Calu3 (cell line): ENCODE measurements at regions not wholly inside any gene's neighbourhood (a gene's known extent, or its start where the extent isn't known, plus 50 kb on each side); places are given as distances from the start of the nearest gene placed in this dataset.

ENCODE experiments used
- BruUV-seq: library from RNA; stranded (reverse); fragments of 400-500 nt; replicated peaks from 2 replicates; lab custom pipeline; 2021; lab: Mats Ljungman, UMichigan
- CTCF ChIA-PET: fragments of 300-600 bp; sonication (Branson Sonifier 250); formaldehyde crosslinking; loops from one replicate; lab custom pipeline; 2022; ENCODE audit warnings: antibody characterized with exemption; lab: Charles Lee
- DNase-seq: peaks from one replicate; pipeline ENCODE4 v3.0.0; 2022
- H3K27ac Mint-ChIP-seq: one replicate; pipeline ENCODE4 v1.8.0; 2022; ENCODE audit warnings: mixed read lengths; ENCODE audit not compliant: unreplicated experiment
- H3K27me3 Mint-ChIP-seq: one replicate; pipeline ENCODE4 v1.8.0; 2022; ENCODE audit warnings: mixed read lengths; ENCODE audit not compliant: unreplicated experiment
- H3K36me3 Mint-ChIP-seq: one replicate; pipeline ENCODE4 v1.8.0; 2022; ENCODE audit warnings: mild to moderate bottlenecking, moderate library complexity, mixed read lengths; ENCODE audit not compliant: insufficient read depth, unreplicated experiment
- H3K4me1 Mint-ChIP-seq: one replicate; pipeline ENCODE4 v1.8.0; 2022; ENCODE audit warnings: mild to moderate bottlenecking, low read depth, mixed read lengths; ENCODE audit not compliant: unreplicated experiment
- H3K4me3 Mint-ChIP-seq: one replicate; pipeline ENCODE4 v1.8.0; 2022; ENCODE audit warnings: mild to moderate bottlenecking, low read depth, moderate library complexity, mixed read lengths; ENCODE audit not compliant: unreplicated experiment
- H3K9me3 Mint-ChIP-seq: one replicate; pipeline ENCODE4 v1.8.0; 2022; ENCODE audit warnings: low read depth, mixed read lengths; ENCODE audit not compliant: unreplicated experiment
- intact Hi-C: fragments of 100-400 bp; cut with micrococcal nuclease; formaldehyde crosslinking; loops from one replicate; pipeline ENCODE4 v1.10.0; 2022; ENCODE audit not compliant: unreplicated experiment
- TF ChIP-seq, protein P1 (sequence below): fragments of 200-600 bp; IDR thresholded peaks from one replicate; pipeline ENCODE4 v1.8.0; 2022; ENCODE audit warnings: antibody characterized with exemption; ENCODE audit not compliant: unreplicated experiment

DNA sequence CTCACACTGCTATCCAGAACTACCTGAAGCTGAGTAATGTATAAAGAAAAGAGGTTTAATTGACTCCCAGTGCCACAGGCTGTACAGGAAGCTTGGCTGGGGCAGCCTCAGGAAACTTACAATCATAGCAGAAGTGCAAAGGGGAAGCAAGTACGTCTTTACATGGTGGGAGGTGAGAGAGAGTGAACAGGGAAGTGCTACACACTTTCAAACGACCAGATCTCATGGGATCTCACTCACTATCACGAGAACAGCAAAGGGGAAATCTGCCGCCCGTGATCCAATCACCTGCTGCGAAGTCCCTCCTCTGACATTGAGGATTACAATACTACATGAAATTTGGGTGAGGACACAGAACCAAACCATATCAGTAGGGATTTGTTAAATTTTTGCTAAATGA is 150.4 kb upstream of the NXPH2 start:
- DNase-seq, result no peak
- no peaks in the 10 kb centered on the region for H3K27me3 Mint-ChIP-seq
- H3K4me1 Mint-ChIP-seq, result no peaks in the 10 kb centered on the region
- BruUV-seq, result no TSS peak
- no peak overlapping the region for H3K4me3 Mint-ChIP-seq
- intact Hi-C loops, result loop anchor here (10.0 kb wide), 1 partner anchor 214 kb away; no protein-coding TSS in a partner anchor
- no peak overlapping the region for H3K27ac Mint-ChIP-seq
- TF ChIP-seq, protein P1, sequence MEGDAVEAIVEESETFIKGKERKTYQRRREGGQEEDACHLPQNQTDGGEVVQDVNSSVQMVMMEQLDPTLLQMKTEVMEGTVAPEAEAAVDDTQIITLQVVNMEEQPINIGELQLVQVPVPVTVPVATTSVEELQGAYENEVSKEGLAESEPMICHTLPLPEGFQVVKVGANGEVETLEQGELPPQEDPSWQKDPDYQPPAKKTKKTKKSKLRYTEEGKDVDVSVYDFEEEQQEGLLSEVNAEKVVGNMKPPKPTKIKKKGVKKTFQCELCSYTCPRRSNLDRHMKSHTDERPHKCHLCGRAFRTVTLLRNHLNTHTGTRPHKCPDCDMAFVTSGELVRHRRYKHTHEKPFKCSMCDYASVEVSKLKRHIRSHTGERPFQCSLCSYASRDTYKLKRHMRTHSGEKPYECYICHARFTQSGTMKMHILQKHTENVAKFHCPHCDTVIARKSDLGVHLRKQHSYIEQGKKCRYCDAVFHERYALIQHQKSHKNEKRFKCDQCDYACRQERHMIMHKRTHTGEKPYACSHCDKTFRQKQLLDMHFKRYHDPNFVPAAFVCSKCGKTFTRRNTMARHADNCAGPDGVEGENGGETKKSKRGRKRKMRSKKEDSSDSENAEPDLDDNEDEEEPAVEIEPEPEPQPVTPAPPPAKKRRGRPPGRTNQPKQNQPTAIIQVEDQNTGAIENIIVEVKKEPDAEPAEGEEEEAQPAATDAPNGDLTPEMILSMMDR, result no peak
- CTCF ChIA-PET, result no interaction called here
- H3K36me3 Mint-ChIP-seq, result no peaks in the 10 kb centered on the region
- H3K9me3 Mint-ChIP-seq, result peaks cover 7% of the 10 kb centered on the region

DNA sequence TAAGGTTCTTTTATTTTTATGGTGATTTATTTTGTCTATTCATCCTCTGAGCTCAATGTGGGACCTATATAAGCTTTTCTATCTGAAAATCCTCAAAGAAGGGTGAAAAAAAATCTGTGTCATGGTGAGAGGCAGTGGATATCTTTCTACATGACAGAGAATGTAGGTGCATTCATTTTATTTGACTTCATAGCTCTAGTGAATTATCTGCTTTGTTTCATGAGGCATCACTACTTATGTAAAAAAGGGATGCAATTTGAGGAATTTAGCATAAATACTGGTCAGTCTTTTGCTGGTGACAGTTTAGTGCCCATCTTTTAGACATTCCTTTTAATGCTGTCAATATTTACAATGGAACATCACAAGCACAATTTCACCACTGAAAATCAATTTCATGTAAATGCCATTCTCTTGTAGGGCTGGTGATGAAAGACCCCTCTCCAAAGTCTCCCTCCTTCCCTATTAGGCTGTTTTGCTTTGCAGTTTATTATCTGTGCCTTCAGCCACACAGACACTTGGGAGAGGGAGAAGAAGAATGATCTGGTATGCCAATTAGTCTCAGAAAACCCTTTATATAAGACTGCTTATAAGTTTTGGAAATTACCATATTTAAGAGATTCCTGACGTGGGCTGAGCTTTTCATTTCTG is 148.3 kb upstream of the NXPH2 start:
- CTCF ChIA-PET, result no interaction called here
- no TSS peak for BruUV-seq
- H3K4me1 Mint-ChIP-seq, result no peaks in the 10 kb centered on the region
- no peaks in the 10 kb centered on the region for H3K27me3 Mint-ChIP-seq
- no peak for DNase-seq
- H3K36me3 Mint-ChIP-seq, result no peaks in the 10 kb centered on the region
- H3K27ac Mint-ChIP-seq, result no peak overlapping the region
- TF ChIP-seq, protein P1, result no peak
- peaks cover 7% of the 10 kb centered on the region for H3K9me3 Mint-ChIP-seq
- H3K4me3 Mint-ChIP-seq, result no peak overlapping the region
- intact Hi-C loops, result loop anchor here (10.0 kb wide), 1 partner anchor 876 kb away; no protein-coding TSS in a partner anchor

DNA sequence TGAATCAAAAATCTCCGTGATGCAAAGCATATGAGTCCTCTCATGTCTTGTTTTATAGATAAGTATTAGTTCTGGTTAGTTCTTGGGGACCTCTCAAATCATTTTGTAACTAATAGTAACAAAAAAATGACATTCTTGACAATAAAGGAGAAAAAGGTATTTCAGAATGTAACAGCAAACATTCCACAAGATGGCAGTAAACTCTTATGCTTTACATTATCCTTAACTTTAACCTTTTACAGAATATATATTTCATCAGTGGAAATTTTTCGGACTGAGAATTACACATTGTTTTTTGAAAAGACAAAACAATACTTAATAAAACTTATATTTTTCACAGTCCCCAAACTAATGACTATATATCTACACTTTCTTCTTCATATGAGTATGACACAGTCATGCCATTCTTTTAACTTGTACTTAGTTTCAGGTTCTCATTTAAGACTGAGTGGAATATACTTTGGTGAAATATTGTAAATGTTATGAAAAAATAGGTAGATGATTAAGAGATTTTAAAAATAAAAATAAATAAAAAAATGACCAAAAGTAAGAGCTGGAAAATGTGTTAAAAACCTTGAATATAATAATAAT is 142.9 kb upstream of the NXPH2 start:
- Mint-ChIP-seq H3K9me3 (no peaks in the 10 kb centered on the region), H3K4me3 (no peak overlapping the region), H3K27ac (no peak overlapping the region), H3K36me3 (no peaks in the 10 kb centered on the region), H3K4me1 (peaks cover 7% of the 10 kb centered on the region), H3K27me3 (no peaks in the 10 kb centered on the region)
- no peak for DNase-seq
- intact Hi-C loops, result loop anchor here (1.0 to 10.0 kb wide), 2 partner anchors 109 to 882 kb away; no protein-coding TSS in a partner anchor
- BruUV-seq, result no TSS peak
- TF ChIP-seq, protein P1, result peak; percentile 25
- CTCF ChIA-PET, result no interaction called here

DNA sequence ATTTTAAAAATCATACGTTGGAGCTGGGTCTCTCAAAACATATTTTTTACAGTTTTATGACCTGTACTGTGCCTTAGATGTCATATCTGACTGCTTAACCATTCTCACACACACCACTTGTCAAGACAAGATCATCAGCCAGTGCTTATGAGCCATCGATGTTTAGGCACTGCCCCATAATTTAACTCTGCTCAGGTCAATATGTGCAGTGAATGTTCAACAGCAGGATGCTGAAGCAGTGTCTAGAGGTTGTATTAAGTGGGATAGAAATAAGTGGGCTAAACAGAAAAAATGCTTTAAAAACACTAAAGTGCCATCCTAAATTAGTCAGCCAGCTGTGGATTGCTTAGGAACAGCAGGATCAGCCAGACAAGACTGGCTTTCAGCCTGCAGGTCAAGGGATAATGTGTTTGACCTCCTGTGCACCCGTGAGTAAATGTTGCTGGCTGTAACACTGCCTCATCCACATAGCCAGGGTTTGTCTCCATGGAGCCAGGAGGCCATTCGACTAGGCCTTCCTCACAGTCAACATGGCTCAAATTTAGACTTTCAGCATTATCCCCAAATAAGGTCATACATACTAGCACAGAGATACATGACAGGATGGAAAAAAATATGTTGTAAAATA is 139.0 kb upstream of the NXPH2 start:
- no peaks in the 10 kb centered on the region for H3K27me3 Mint-ChIP-seq
- H3K27ac Mint-ChIP-seq, result no peak overlapping the region
- peaks cover 7% of the 10 kb centered on the region for H3K4me1 Mint-ChIP-seq
- TF ChIP-seq, protein P1, result no peak
- no peaks in the 10 kb centered on the region for H3K9me3 Mint-ChIP-seq
- H3K36me3 Mint-ChIP-seq, result no peaks in the 10 kb centered on the region
- intact Hi-C loops, result no loop called here
- BruUV-seq, result no TSS peak
- no peak overlapping the region for H3K4me3 Mint-ChIP-seq
- DNase-seq, result no peak
- CTCF ChIA-PET, result no interaction called here
